Astrocyte (in vitro differentiated cells and primary cell): ENCODE measurements at regions not wholly inside any gene's neighbourhood (a gene's known extent, or its start where the extent isn't known, plus 50 kb on each side); places are given as distances from the start of the nearest gene placed in this dataset.

Source experiments
- DNase-seq: peaks from one replicate; pipeline ENCODE4 v3.0.0-alpha.2; 2010; ENCODE audit warnings: low read depth
- FAIRE-seq: peaks from 2 replicates; lab custom pipeline; 2011; peaks lifted over from hg19 to GRCh38; lab: Jason Lieb, UNC
- H2AFZ ChIP-seq: 2 replicates; pipeline ENCODE4 v1.6.0; 2012; ENCODE audit warnings: low read depth, low read length, inconsistent platforms
- H3K27ac ChIP-seq: 2 replicates; pipeline ENCODE4 v1.5.1; 2011; ENCODE audit warnings: low read depth, low read length, inconsistent platforms
- H3K27me3 ChIP-seq: 2 replicates; pipeline ENCODE4 v1.6.0; 2011; ENCODE audit warnings: low read length, inconsistent platforms; ENCODE audit not compliant: insufficient read depth
- H3K36me3 ChIP-seq: 2 replicates; pipeline ENCODE4 v1.5.1; 2011; ENCODE audit warnings: low read length, inconsistent platforms; ENCODE audit not compliant: insufficient read depth
- H3K4me1 ChIP-seq: 2 replicates; pipeline ENCODE4 v1.5.1; 2011; ENCODE audit warnings: low read length, inconsistent platforms; ENCODE audit not compliant: insufficient read depth
- H3K4me2 ChIP-seq: 2 replicates; pipeline ENCODE4 v1.6.0; 2012; ENCODE audit warnings: low read length, inconsistent platforms
- H3K4me3 ChIP-seq: 2 replicates; pipeline ENCODE4 v1.5.1; 2011; ENCODE audit warnings: low read depth, mild to moderate bottlenecking, low read length, inconsistent platforms; ENCODE audit not compliant: insufficient read depth
- H3K79me2 ChIP-seq: 2 replicates; pipeline ENCODE4 v1.6.0; 2012; ENCODE audit warnings: mild to moderate bottlenecking, low read length, inconsistent platforms; ENCODE audit not compliant: insufficient read depth
- H3K9ac ChIP-seq: 2 replicates; pipeline ENCODE4 v1.6.0; 2012; ENCODE audit warnings: mild to moderate bottlenecking, low read length, inconsistent platforms
- H3K9me3 ChIP-seq: 2 replicates; pipeline ENCODE4 v1.5.1; 2012; ENCODE audit warnings: low read depth, mild to moderate bottlenecking, low read length, inconsistent platforms; ENCODE audit not compliant: insufficient read depth
- H4K20me1 ChIP-seq: 2 replicates; pipeline ENCODE4 v1.6.0; 2012; ENCODE audit warnings: low read length, inconsistent platforms; ENCODE audit not compliant: insufficient read depth
- H3K27ac Mint-ChIP-seq: one replicate; pipeline ENCODE4 v1.8.0; 2021; ENCODE audit warnings: mild to moderate bottlenecking, mixed read lengths; ENCODE audit not compliant: unreplicated experiment
- H3K27me3 Mint-ChIP-seq: one replicate; pipeline ENCODE4 v1.8.0; 2021; ENCODE audit warnings: low read depth, mixed read lengths; ENCODE audit not compliant: unreplicated experiment
- H3K36me3 Mint-ChIP-seq: one replicate; pipeline ENCODE4 v1.8.0; 2021; ENCODE audit warnings: low read depth, mixed read lengths; ENCODE audit not compliant: unreplicated experiment
- H3K4me1 Mint-ChIP-seq: one replicate; pipeline ENCODE4 v1.8.0; 2021; ENCODE audit warnings: low read depth, mixed read lengths; ENCODE audit not compliant: unreplicated experiment
- H3K4me3 Mint-ChIP-seq: one replicate; pipeline ENCODE4 v1.8.0; 2021; ENCODE audit warnings: mild to moderate bottlenecking, moderate library complexity, mixed read lengths; ENCODE audit not compliant: unreplicated experiment
- H3K9me3 Mint-ChIP-seq: one replicate; pipeline ENCODE4 v1.8.0; 2021; ENCODE audit warnings: mild to moderate bottlenecking, mixed read lengths; ENCODE audit not compliant: unreplicated experiment
- CTCF ChIP-seq: IDR thresholded peaks from 2 replicates; pipeline ENCODE4 v1.5.1; 2011; ENCODE audit warnings: low read depth, mild to moderate bottlenecking, inconsistent platforms, low read length, moderate library complexity; ENCODE audit not compliant: insufficient read depth
- EZH2 ChIP-seq: IDR thresholded peaks from 2 replicates; pipeline ENCODE4 v1.6.1; 2012; ENCODE audit warnings: mild to moderate bottlenecking, low read length, inconsistent platforms; ENCODE audit not compliant: insufficient read depth

- Mint-ChIP-seq H3K4me1 (peaks cover 4% of the 10 kb centered on the region), H3K27ac (no peak overlapping the region), H3K36me3 (peaks cover 5% of the 10 kb centered on the region), H3K9me3 (peaks cover 8% of the 10 kb centered on the region), H3K4me3 (no peak overlapping the region), H3K27me3 (peaks cover 43% of the 10 kb centered on the region)
- DNase-seq (peak; percentile 13), FAIRE-seq (no peak)
- Histone ChIP-seq H3K4me2 (no peak overlapping the region), H3K9ac (no peak overlapping the region), H3K79me2 (no peaks in the 10 kb centered on the region), H4K20me1 (no peaks in the 10 kb centered on the region), H3K4me1 (no peaks in the 10 kb centered on the region), H3K9me3 (no peaks in the 10 kb centered on the region), H3K27me3 (peaks cover 4% of the 10 kb centered on the region), H3K4me3 (no peak overlapping the region), H2AFZ (no peak overlapping the region), H3K36me3 (no peaks in the 10 kb centered on the region), H3K27ac (no peak overlapping the region)
- TF ChIP-seq EZH2 (no peak), CTCF (no peak)
Measured at GRCh38 chr10:79018521-79019011, 50.2 kb upstream of the ZMIZ1 start.
